Natural killer cell (primary cell): ENCODE measurements at regions not wholly inside any gene's neighbourhood (a gene's known extent, or its start where the extent isn't known, plus 50 kb on each side); places are given as distances from the start of the nearest gene placed in this dataset.
"Not testable (repeated sequence)": the region's sequence is repeated elsewhere in the genome, so short reads cannot be mapped to it uniquely, and the experiment has no call there.

Experiments
- ATAC-seq, 3 donors: fragments of 150-1000 bp in 2 of 3; fragments of 200-7000 bp in 1 of 3; cut with Tn5 transposase; 1 replicate in 1 of 3; 2 replicates in 2 of 3; pipeline ENCODE4 v1.10.0; 2021; ENCODE audit warnings: mild to moderate bottlenecking in 2 of 3, moderate library complexity in 2 of 3
- DNase-seq, 2 donors: peaks; one replicate each; pipeline versions ENCODE4 v3.0.0 to v3.0.0-alpha.2; 2013 to 2021; ENCODE audit warnings: mixed read lengths in 1 of 2
- H3K27ac ChIP-seq: one replicate; pipeline ENCODE4 v1.5.1; 2013; ENCODE audit warnings: mild to moderate bottlenecking, low read length
- H3K27me3 ChIP-seq: one replicate; pipeline ENCODE4 v1.6.1; 2013; ENCODE audit warnings: low read length; ENCODE audit not compliant: control insufficient read depth, insufficient read depth
- H3K36me3 ChIP-seq: one replicate; pipeline ENCODE4 v1.6.1; 2013; ENCODE audit warnings: low read length; ENCODE audit not compliant: control insufficient read depth, insufficient read depth
- H3K4me1 ChIP-seq: one replicate; pipeline ENCODE4 v1.6.1; 2013; ENCODE audit warnings: low read length; ENCODE audit not compliant: control insufficient read depth, insufficient read depth
- H3K4me3 ChIP-seq: one replicate; pipeline ENCODE4 v1.5.1; 2013; ENCODE audit warnings: low read length
- H3K9me3 ChIP-seq: one replicate; pipeline ENCODE4 v1.6.1; 2013; ENCODE audit warnings: low read length; ENCODE audit not compliant: control insufficient read depth, insufficient read depth
- H3K27ac Mint-ChIP-seq, 2 donors: one replicate each; pipeline ENCODE4 v1.8.0; 2022; ENCODE audit warnings: mild to moderate bottlenecking in 2 of 2, mixed read lengths in 2 of 2, moderate library complexity in 1 of 2
- H3K27me3 Mint-ChIP-seq, 2 donors: one replicate each; pipeline ENCODE4 v1.8.0; 2022; ENCODE audit warnings: low read depth in 2 of 2, mixed read lengths in 2 of 2
- H3K36me3 Mint-ChIP-seq: one replicate; pipeline ENCODE4 v1.8.0; 2022; ENCODE audit warnings: mixed read lengths
- H3K4me1 Mint-ChIP-seq, 2 donors: one replicate each; pipeline ENCODE4 v1.8.0; 2022; ENCODE audit warnings: mixed read lengths in 2 of 2
- H3K4me3 Mint-ChIP-seq: one replicate; pipeline ENCODE4 v1.8.0; 2022; ENCODE audit warnings: mild to moderate bottlenecking, moderate library complexity, mixed read lengths
- H3K9me3 Mint-ChIP-seq, 2 donors: one replicate each; pipeline ENCODE4 v1.8.0; 2022; ENCODE audit warnings: mixed read lengths in 2 of 2
- WGBS: methylation state at CpG from one replicate; pipeline ENCODE4 v1.1.7; 2013; ENCODE audit warnings: missing lambda C conversion rate; ENCODE audit not compliant: insufficient coverage; 5-methylcytosine and 5-hydroxymethylcytosine counted together
- intact Hi-C: fragments of 100-400 bp; cut with micrococcal nuclease; formaldehyde crosslinking; loops from one replicate; pipeline ENCODE4 v1.14.2; 2022
- TF ChIP-seq, protein P1 (sequence below): fragments of 200-600 bp; IDR thresholded peaks from one replicate; pipeline ENCODE4 v1.8.0; 2022; ENCODE audit warnings: antibody characterized with exemption

DNA sequence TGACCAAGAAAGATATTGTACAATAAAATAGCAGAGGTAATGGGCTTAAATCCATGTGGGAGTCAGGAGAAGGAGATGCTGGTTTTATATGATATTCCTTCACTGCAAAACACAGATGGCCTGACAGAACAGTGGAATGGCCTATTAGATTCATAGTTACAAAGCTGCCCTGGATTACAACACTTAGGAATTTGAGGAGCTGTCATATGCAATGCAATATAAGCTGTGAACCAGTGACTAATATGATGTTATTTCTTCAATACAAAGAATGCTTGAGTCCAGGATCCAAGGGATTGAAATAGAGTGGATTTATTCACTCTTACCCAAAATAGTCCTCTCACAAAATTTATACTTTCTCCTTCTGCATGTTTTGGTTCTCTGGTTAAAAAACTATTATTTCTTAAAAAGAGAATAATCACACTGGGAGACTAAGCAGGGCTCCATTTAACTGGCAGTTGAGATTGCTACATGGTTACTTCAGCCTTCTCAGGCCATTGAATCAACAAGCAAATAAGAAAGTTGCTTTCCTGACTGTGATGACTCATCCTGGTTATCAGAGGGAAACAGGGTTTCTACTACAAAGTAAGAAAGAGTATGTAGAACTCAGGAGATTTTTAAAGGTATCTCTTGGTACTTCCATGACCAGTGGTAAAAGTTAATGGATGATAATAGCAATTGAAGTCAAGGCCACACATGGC, 79.8 kb upstream of the ZPLD1 start:
- Histone ChIP-seq H3K4me1 (no peaks in the 10 kb centered on the region), H3K4me3 (no peak overlapping the region), H3K27ac (no peak overlapping the region), H3K9me3 (no peaks in the 10 kb centered on the region), H3K27me3 (no peaks in the 10 kb centered on the region), H3K36me3 (no peaks in the 10 kb centered on the region)
- TF ChIP-seq, protein P1, sequence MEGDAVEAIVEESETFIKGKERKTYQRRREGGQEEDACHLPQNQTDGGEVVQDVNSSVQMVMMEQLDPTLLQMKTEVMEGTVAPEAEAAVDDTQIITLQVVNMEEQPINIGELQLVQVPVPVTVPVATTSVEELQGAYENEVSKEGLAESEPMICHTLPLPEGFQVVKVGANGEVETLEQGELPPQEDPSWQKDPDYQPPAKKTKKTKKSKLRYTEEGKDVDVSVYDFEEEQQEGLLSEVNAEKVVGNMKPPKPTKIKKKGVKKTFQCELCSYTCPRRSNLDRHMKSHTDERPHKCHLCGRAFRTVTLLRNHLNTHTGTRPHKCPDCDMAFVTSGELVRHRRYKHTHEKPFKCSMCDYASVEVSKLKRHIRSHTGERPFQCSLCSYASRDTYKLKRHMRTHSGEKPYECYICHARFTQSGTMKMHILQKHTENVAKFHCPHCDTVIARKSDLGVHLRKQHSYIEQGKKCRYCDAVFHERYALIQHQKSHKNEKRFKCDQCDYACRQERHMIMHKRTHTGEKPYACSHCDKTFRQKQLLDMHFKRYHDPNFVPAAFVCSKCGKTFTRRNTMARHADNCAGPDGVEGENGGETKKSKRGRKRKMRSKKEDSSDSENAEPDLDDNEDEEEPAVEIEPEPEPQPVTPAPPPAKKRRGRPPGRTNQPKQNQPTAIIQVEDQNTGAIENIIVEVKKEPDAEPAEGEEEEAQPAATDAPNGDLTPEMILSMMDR = no peak
- no peaks in the 10 kb centered on the region for H3K9me3 Mint-ChIP-seq
- H3K4me3 Mint-ChIP-seq = no peak overlapping the region
- no peaks in the 10 kb centered on the region for H3K36me3 Mint-ChIP-seq
- no peaks in the 10 kb centered on the region for H3K27me3 Mint-ChIP-seq
- H3K4me1 Mint-ChIP-seq = no peaks in the 10 kb centered on the region
- ATAC-seq (no peak), DNase-seq (no peak)
- intact Hi-C loops = no loop called here
- no peak overlapping the region for H3K27ac Mint-ChIP-seq

DNA sequence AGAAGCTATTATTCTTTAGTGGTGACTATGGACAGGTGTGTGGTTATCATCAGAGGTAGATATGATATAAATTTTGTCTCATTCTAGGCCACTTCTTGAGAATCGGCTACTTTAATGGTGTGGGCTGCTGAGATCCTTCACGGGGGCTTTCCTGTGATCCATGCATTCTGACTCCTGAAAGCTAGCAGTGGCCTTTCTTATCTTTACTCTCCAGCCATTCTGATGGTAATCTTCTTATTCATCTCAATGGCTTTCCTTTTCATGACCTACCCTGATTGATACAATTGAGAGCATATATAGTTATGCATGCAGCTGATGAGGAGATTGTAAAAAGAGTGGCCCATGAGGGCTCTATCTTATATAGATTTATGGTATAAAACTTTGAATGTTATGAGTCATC, 78.3 kb upstream of the ZPLD1 start:
- DNase-seq = no peak
- intact Hi-C loops = no loop called here
- Mint-ChIP-seq H3K4me1 (no peaks in the 10 kb centered on the region), H3K36me3 (no peaks in the 10 kb centered on the region), H3K9me3 (no peaks in the 10 kb centered on the region), H3K27ac (no peak overlapping the region), H3K4me3 (no peak overlapping the region), H3K27me3 (no peaks in the 10 kb centered on the region)
- Histone ChIP-seq H3K4me3 (no peak overlapping the region), H3K36me3 (no peaks in the 10 kb centered on the region), H3K9me3 (no peaks in the 10 kb centered on the region), H3K27ac (no peak overlapping the region), H3K4me1 (no peaks in the 10 kb centered on the region), H3K27me3 (no peaks in the 10 kb centered on the region)
- TF ChIP-seq, protein P1 = no peak
- whole genome bisulfite sequencing = 51% methylated on average over 2 of the region's 2 CpGs
- ATAC-seq = no peak

DNA sequence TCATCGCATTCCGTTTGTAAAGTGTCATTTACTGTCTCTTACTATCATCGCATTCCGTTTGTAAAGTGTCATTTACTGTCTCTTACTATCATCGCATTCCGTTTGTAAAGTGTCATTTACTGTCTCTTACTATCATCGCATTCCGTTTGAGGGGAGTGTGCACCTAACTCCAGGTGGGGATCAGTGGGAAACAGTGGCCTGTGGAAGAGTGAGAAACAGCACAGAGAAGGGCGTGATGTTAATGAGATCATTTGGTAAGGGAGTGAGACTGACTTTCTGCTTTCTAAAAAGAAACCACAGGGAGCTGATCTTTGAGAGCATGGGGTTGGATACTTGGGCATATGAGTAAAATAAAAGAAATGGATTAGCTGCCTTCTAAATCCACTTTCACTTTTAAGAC, 77.5 kb upstream of the ZPLD1 start:
- H3K27ac ChIP-seq, ATAC-seq, H3K4me1 Mint-ChIP-seq, intact Hi-C loops, H3K27me3 ChIP-seq, DNase-seq, H3K36me3 Mint-ChIP-seq, H3K36me3 ChIP-seq, H3K9me3 ChIP-seq, H3K27me3 Mint-ChIP-seq, H3K27ac Mint-ChIP-seq, H3K4me3 ChIP-seq, H3K4me3 Mint-ChIP-seq, H3K9me3 Mint-ChIP-seq, H3K4me1 ChIP-seq: not testable (repeated sequence)
- WGBS = 96% methylated on average over 8 of the region's 9 CpGs

DNA sequence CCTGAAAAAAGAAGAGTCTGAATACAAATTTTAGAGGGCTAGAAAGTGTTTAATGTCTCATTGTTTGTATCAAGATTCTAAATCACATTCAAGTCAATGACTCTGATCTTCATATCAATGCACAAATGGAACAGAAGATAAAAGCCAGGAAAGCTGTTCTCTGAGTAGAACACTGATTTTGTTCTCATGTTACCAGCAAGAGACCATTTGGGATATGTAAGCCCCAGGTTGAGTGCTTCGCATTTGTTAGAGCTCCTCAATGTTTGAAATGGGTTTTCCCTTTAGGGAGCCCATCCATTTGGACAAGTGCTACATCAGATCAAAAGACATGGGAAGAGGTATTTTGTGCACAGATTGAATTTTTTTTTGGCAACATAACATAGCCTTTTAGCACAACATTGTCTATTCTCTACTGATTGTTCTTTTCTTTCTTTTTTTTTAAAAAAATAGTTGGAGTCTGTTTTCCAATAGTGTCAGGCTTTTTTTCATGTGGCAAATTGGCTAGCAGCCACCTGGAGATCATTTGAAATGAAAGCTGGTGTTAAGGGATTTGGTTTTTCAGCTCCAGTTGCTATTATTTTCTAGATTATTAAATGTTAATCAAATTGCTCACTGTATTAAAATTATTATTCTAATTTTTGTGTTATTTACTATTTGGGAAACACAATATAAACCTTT, 74.5 kb upstream of the ZPLD1 start:
- ATAC-seq (no peak), DNase-seq (no peak)
- Mint-ChIP-seq H3K9me3 (peaks cover 8 to 9% of the 10 kb centered on the region in 2 donors), H3K27me3 (no peaks in the 10 kb centered on the region), H3K4me3 (no peak overlapping the region), H3K36me3 (peaks cover 11% of the 10 kb centered on the region), H3K4me1 (no peaks in the 10 kb centered on the region), H3K27ac (no peak overlapping the region)
- Histone ChIP-seq H3K27me3 (no peaks in the 10 kb centered on the region), H3K36me3 (no peaks in the 10 kb centered on the region), H3K4me1 (no peaks in the 10 kb centered on the region), H3K9me3 (peaks cover 10% of the 10 kb centered on the region), H3K27ac (no peak overlapping the region), H3K4me3 (no peak overlapping the region)
- TF ChIP-seq, protein P1 = no peak
- intact Hi-C loops = no loop called here
- WGBS = 85% methylated on average over 1 of the region's 1 CpG
